DMS153 treated with DMSO at 0.1 percent for 48 hours (cell line): ENCODE measurements at regions not wholly inside any gene's neighbourhood (a gene's known extent, or its start where the extent isn't known, plus 50 kb on each side); places are given as distances from the start of the nearest gene placed in this dataset.

ENCODE experiments used
- DNase-seq: peaks from one replicate; lab custom pipeline; 2025; ENCODE audit not compliant: unreplicated experiment; lab: John Stamatoyannopoulos, UW

GRCh38 chr2:199707593-199708185 is 143.3 kb downstream of the FTCDNL1 start:
- no peak for DNase-seq

DNA sequence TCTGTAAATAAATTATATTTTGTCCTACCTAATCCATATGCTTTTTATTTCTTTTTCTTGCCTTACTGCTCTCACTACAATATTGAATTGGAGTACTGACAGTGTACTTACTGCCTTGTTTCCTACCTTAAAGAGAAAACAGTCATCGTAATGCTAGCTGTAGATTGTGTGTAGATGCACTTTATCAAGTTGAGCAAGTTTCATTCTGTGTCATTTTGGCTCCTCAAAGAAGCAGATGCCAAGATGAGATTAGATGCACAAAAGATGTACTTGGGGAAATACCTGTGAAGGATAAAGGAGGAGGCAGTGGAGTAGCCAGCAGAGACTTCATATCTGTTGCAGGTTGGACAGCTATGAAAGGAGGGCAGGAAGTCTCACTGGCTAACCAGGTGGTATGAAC is 145.5 kb downstream of the FTCDNL1 start:
- no peak for DNase-seq

- DNase-seq = peak; percentile 3
These were observed 146.4 kb downstream of the FTCDNL1 start for GRCh38 chr2:199704358-199705238.

- DNase-seq = no peak
These were observed 147.8 kb downstream of the FTCDNL1 start for GRCh38 chr2:199703199-199703598.

- DNase-seq = no peak
These were observed 153.5 kb downstream of the FTCDNL1 start for GRCh38 chr2:199697469-199697868.

DNA sequence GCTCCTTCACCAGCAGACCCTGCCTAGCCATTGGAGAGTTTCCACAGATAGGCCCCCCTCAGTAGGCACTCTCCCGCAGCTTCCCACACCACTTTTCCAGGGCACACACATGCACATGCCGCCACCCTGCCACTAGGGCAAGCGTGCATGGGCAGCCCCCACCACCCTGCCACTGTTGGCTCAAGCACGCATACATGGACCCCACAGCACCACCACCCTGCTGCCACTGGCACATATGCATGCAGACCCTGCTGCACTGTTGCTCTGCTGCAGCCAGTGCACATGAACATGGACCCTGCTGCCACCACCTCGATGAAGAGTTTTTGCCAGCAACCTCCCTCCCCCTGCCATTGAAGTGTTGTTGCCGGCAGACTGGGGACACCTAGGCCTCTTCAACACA is 154.9 kb downstream of the FTCDNL1 start:
- DNase-seq = no peak

GRCh38 chr2:199693861-199694260 is 157.1 kb downstream of the FTCDNL1 start:
- no peak for DNase-seq

- DNase-seq = peak; percentile 35
These were observed 158.5 kb downstream of the FTCDNL1 start for GRCh38 chr2:199692489-199692888.

GRCh38 chr2:199690225-199690624 is 160.8 kb downstream of the FTCDNL1 start:
- no peak for DNase-seq

- DNase-seq = no peak
These were observed 165.3 kb downstream of the FTCDNL1 start for GRCh38 chr2:199685669-199686068.

DNA sequence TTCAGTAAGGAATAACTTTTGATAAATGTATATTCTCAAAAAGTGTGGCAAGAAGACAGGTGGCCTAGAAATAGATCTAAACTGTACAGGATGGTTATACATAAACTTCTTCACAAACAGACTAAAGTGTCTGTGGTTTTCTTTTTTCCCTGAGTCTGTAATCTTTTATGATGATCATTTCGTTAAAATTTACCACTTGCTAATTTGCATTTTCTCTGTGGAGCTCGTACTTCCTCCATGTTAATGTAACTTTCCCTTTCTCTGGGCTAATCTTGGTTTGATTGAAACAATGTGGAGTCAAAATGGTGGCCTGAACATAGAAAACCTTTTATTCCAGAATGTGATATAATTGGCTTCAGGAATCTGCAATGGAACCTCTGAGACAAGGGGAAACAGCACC is 166.2 kb downstream of the FTCDNL1 start:
- no peak for DNase-seq

DNA sequence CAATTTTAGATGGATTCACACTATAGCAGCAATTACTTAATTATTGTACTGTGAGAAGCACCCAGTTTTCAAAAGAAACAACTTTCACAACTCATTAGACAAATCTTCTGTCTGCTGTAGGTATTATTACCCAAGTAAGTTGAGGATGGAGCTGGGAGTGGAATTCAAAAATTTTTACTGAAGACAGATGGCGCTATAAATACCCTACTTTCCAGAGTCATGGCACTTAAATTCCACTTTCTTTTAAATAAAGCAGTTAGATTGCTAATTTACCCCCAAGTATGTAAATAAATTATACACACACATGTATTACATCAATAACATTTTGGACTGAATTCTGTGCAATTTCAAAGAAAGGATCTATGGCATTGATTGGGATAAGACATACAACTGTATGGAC is 166.8 kb downstream of the FTCDNL1 start:
- no peak for DNase-seq

GRCh38 chr2:199682001-199682400 is 169.0 kb downstream of the FTCDNL1 start:
- no peak for DNase-seq

- DNase-seq = no peak
These were observed 170.5 kb downstream of the FTCDNL1 start for GRCh38 chr2:199680482-199680881.

DNA sequence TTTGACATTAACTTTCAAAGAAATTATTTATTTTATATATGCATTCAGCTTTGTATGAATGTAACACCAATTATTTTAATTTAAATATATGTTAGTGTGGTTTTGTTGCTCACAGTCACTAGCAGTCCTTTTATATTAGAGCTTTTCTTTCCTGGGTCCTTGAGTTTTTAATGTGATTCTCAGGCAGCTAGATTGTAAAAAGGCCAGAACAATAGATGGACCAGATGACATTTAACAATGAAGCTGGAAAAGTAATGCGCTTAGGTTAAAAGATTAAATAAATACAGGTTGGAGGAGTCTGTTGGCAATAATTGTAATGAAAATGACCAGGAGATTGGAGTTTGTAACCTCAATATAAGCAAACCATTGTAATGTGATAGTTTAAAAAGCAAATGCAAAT is 171.1 kb downstream of the FTCDNL1 start:
- no peak for DNase-seq

GRCh38 chr2:199677881-199678280 is 173.1 kb downstream of the FTCDNL1 start:
- DNase-seq = no peak

DNA sequence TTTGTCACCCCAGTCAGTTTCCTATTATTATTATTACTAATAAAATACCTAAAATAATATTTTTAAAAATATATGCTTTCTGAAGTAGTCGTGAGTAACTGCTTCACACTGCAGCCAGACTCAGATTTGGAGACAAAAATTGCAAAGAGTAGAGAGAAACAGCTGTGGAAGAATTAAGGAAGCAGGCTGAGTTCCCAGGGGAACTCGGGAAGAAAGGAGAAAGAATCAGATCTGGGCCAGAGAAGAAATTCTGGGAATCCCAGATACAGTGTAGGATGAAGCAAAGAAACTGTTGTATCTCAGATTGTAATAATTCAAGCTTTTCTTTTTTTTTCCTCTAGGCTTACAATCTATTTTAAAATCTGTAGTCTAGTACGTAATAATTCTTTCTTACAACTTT is 182.3 kb downstream of the FTCDNL1 start:
- no peak for DNase-seq

DNA sequence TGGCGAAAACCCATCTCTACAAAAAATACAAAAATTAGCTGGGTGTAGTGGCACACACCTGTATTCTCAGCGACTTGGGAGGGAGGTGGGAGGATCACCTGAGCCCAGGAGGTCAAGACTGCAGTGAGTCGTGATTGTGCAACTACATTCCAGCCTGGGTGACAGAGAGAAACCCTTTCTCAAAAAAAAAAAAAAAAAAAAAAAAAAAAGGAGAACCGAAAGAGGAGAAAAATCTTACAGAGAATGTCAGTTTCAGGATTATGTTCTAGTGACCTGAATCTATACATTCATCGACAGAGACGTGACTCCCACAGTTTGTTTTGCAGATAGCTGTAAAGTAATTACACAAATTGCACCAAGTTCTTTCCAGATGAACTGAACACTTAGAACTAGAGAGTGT is 187.8 kb downstream of the FTCDNL1 start:
- DNase-seq = no peak

DNA sequence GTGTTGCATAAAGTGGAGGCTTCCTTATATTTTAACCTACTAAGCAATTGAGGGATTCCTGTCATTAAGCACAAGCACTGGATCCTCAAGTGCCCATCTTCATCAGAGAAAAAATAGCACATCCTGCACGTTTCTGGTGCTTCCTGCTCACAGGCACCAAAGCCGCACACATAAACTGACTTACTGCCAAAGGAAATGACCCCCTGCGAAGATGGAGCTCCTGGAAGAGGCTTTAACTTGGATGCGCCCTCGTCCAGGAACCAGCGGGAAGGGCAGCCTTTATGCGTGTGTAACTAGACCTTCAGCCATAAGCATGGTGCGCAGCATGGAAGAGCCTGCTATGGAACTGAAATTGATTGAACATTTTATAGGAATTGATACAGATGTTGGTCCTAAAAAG is 188.7 kb downstream of the FTCDNL1 start:
- DNase-seq = no peak

DNA sequence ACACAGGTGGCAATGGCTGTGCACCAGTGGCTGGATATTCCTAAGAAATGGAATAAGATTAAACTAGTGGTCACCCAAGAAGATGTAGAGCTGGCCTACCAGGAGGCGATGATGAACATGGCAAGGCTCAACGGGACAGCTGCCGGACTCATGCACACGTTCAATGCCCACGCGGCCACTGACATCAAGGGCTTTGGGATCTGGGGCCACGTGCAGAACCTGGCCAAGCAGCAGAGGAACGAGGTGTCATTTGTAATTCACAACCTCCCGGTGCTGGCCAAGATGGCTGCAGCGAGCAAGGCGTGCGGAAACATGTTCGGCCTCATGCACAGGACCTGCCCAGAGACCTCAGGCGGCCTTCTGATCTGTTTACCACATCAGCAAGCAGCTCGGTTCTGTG is 190.8 kb downstream of the FTCDNL1 start:
- no peak for DNase-seq

GRCh38 chr2:199659207-199659606 is 191.8 kb downstream of the FTCDNL1 start:
- no peak for DNase-seq

GRCh38 chr2:199646439-199646838 is 188.7 kb upstream of the SATB2 start:
- DNase-seq = no peak

DNA sequence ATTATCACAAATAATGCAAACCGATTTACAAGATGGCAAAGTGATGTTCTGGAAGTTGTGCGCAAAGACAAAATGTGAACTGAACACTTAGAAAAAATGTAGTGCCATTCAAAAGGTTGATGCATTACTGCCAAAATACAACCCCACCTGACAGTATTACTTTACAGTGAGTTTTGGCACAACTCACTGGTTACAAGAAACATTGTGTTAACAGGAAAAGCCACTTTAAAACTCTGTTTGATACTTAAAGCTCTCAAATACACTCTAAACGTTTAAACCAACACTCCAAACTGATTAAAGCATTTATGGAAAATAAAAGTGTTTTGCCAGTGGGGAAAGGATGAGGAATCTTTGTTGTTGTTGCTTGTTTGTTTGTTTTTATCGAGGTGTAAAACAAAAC is 173.4 kb upstream of the SATB2 start:
- no peak for DNase-seq
